Heart left ventricle (tissue), 13 donors: ENCODE measurements at regions not wholly inside any gene's neighbourhood (a gene's known extent, or its start where the extent isn't known, plus 50 kb on each side); places are given as distances from the start of the nearest gene placed in this dataset.

Experiments used
- POLR2A ChIP-seq, 2 donors: fragments of 450-650 bp; IDR thresholded peaks; one replicate each; pipeline ENCODE4 v1.6.1; 2017; ENCODE audit warnings: antibody characterized with exemption in 2 of 2, mild to moderate bottlenecking in 2 of 2, moderate library complexity in 2 of 2
- TF ChIP-seq, protein P1 (sequence below), 12 donors: fragments of 200-600 bp; sonication (generic) in 4 of 12; IDR thresholded peaks; one replicate each; pipeline versions ENCODE4 v1.5.0 to v1.8.0; 2018 to 2022; ENCODE audit warnings: antibody characterized with exemption in 12 of 12, mild to moderate bottlenecking in 5 of 12
- donor health status: ischemic (EF 13 %, LVEDD 7.1; RV severe dilation, severe dysfunction).
- donor health status: DM: no; HTN: yes; CAD: no.
- donor health status: DM: no; HTN: no; CAD: no.
- donor health status: ischemic (EF 25% LVEDD 6.9; RV normal size, moderate dysfunction).
- donor health status: ischemic (EF 25% LVEDD 5.7; RV mildly dilated, moderate dysfunction).
- donor health status: ischemic (EF 35%, LVEDD 5.7; RV mildly dilated, moderate dysfunction).
- donor health status: nonischemic (EF 11% LVEDD 7.7; RV severe dilation, severe dysfunction).
- donor health status: DM: yes; HTN: yes; CAD: no.
- donor health status: PGD.
- donor health status: ischemic (EF 29% LVEDD 5.4; RV normal size, mild dysfunction).
- donor health status: nonischemic (EF 23%, LVEDD 6.1; RV moderate dilation, normal function).

DNA sequence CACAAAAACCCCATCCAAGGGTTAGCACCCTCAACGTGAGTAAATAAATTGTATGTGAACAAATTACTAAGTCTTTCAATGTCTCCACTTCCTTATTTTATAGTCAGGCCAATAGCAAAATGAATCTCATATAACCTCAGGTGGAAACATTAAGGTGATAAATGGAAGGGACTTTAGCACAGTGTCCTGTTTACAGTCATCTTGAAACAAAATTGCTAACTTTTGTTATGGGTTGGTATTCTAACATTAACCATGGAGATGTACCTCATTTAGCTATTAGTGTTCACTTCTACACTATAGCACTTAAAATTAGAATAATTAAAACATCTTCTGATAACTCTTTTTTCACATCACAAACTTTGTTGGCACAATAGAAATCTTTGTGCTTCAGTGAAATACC lies 255.8 kb upstream of the CNTNAP2 start:
- TF ChIP-seq POLR2A (IDR thresholded peaks at IDR 0.05) = no peak
- TF ChIP-seq, protein P1, sequence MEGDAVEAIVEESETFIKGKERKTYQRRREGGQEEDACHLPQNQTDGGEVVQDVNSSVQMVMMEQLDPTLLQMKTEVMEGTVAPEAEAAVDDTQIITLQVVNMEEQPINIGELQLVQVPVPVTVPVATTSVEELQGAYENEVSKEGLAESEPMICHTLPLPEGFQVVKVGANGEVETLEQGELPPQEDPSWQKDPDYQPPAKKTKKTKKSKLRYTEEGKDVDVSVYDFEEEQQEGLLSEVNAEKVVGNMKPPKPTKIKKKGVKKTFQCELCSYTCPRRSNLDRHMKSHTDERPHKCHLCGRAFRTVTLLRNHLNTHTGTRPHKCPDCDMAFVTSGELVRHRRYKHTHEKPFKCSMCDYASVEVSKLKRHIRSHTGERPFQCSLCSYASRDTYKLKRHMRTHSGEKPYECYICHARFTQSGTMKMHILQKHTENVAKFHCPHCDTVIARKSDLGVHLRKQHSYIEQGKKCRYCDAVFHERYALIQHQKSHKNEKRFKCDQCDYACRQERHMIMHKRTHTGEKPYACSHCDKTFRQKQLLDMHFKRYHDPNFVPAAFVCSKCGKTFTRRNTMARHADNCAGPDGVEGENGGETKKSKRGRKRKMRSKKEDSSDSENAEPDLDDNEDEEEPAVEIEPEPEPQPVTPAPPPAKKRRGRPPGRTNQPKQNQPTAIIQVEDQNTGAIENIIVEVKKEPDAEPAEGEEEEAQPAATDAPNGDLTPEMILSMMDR (IDR thresholded peaks at IDR 0.05) = no peak
